ENCODE measurements at regions not wholly inside any gene's neighbourhood (a gene's known extent, or its start where the extent isn't known, plus 50 kb on each side); places are given as distances from the start of the nearest gene placed in this dataset.

- Histone ChIP-seq H3K36me3 (ENCODE audit: insufficient read depth in 1 of 2, low read depth in 1 of 2) (no peaks in the 10 kb centered on the region), H3K27ac (no peak overlapping the region), H3K9me3 (no peaks in the 10 kb centered on the region), H3K4me1 (no peaks in the 10 kb centered on the region), H3K4me3 (no peak overlapping the region), H3K27me3 (ENCODE audit: insufficient read depth in 3 of 3, low read length in 2 of 3) (no peaks in the 10 kb centered on the region)
- TF ChIP-seq CTCF (IDR thresholded peaks at IDR 0.05) = no peak
- intact Hi-C loops (cut with DNase I) = no loop called here
- DNase-seq (no peak), ATAC-seq (no peak)
- whole genome bisulfite sequencing, 3 donors = 89 to 92% (median 89%) methylated on average over 9 of the region's 9 CpGs
Measured at GRCh38 chr5:155834271-155834975, 492.5 kb upstream of the SGCD start.

GRCh38 chr5:155836089-155836803 is 490.7 kb upstream of the SGCD start:
- H3K4me3 ChIP-seq = no peak overlapping the region
- ATAC-seq = no peak
- intact Hi-C loops (cut with DNase I) = no loop called here
- TF ChIP-seq CTCF (IDR thresholded peaks at IDR 0.05) = no peak
- no peaks in the 10 kb centered on the region for H3K27me3 ChIP-seq (ENCODE audit: insufficient read depth in 3 of 3, low read length in 2 of 3)
- H3K9me3 ChIP-seq = no peaks in the 10 kb centered on the region
- no peaks in the 10 kb centered on the region for H3K4me1 ChIP-seq
- H3K36me3 ChIP-seq (ENCODE audit: insufficient read depth in 1 of 2, low read depth in 1 of 2) = no peaks in the 10 kb centered on the region
- 51 to 67% (median 65%) methylated on average over 4 of the region's 4 CpGs for WGBS, 3 donors
- DNase-seq = no peak
- no peak overlapping the region for H3K27ac ChIP-seq

GRCh38 chr5:155838394-155838793 is 488.6 kb upstream of the SGCD start:
- no peaks in the 10 kb centered on the region for H3K36me3 ChIP-seq (ENCODE audit: insufficient read depth in 1 of 2, low read depth in 1 of 2)
- H3K4me3 ChIP-seq = no peak overlapping the region
- H3K27me3 ChIP-seq (ENCODE audit: insufficient read depth in 3 of 3, low read length in 2 of 3) = no peaks in the 10 kb centered on the region
- intact Hi-C loops (cut with DNase I) = no loop called here
- no peak for ATAC-seq
- H3K27ac ChIP-seq = no peak overlapping the region
- DNase-seq = no peak
- no peak for TF ChIP-seq CTCF (IDR thresholded peaks at IDR 0.05)
- H3K9me3 ChIP-seq = no peaks in the 10 kb centered on the region
- WGBS, 3 donors = 74 to 83% (median 80%) methylated on average over 2 of the region's 2 CpGs
- no peaks in the 10 kb centered on the region for H3K4me1 ChIP-seq

- Histone ChIP-seq H3K4me3 (no peak overlapping the region), H3K27me3 (ENCODE audit: insufficient read depth in 3 of 3, low read length in 2 of 3) (no peaks in the 10 kb centered on the region), H3K4me1 (no peaks in the 10 kb centered on the region), H3K9me3 (no peaks in the 10 kb centered on the region), H3K36me3 (ENCODE audit: insufficient read depth in 1 of 2, low read depth in 1 of 2) (no peaks in the 10 kb centered on the region), H3K27ac (no peak overlapping the region)
- intact Hi-C loops (cut with DNase I) = no loop called here
- peak in 1 of 4 donors; percentile 57 for ATAC-seq
- no peak for TF ChIP-seq CTCF (IDR thresholded peaks at IDR 0.05)
- WGBS, 3 donors = 67 to 71% (median 69%) methylated on average over 5 of the region's 5 CpGs
- no peak for DNase-seq
Measured at GRCh38 chr5:155839251-155840037, 487.5 kb upstream of the SGCD start.
